ENCODE measurements at regions not wholly inside any gene's neighbourhood (a gene's known extent, or its start where the extent isn't known, plus 50 kb on each side); places are given as distances from the start of the nearest gene placed in this dataset.

DNA sequence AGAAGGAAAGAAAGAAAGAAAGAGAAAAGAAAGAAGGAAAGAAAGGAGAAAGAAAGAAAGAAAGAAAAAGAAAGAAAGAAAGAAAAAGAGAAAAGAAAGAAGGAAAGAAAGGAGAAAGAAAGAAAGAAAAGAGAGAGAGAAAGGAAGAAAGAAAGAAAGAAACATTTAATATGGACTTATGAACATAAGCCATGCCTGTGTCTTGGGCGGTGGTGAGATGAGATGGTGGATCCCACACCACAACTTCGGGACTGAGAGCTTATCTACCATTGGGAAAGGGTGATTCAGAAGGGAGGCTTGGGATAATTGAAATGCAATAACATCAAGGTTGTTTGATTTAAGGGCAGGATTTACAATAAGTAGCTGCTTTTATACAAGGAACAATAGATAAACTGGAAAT lies 843.9 kb upstream of the AUTS2 start:
- no peaks in the 10 kb centered on the region for H3K9me3 ChIP-seq (ENCODE audit: control insufficient read depth, insufficient read depth, low read length)
- H3K79me2 ChIP-seq (ENCODE audit: control insufficient read depth, low read length), result no peaks in the 10 kb centered on the region
- no peaks in the 10 kb centered on the region for H3K4me1 ChIP-seq (ENCODE audit: control insufficient read depth, low read length)
- no peak overlapping the region for H3K27ac ChIP-seq (ENCODE audit: low read depth, low read length)
- H3K9me2 ChIP-seq (replicated peaks; ENCODE audit: control insufficient read depth, low read length), result no peaks in the 10 kb centered on the region
- H3F3A ChIP-seq (ENCODE audit: control insufficient read depth, insufficient read depth), result no peaks in the 10 kb centered on the region
- no peaks in the 10 kb centered on the region for H3K27me3 ChIP-seq (ENCODE audit: control insufficient read depth, low read length)
- TF ChIP-seq EZH2phosphoT487 (IDR thresholded peaks at IDR 0.05; ENCODE audit: borderline replicate concordance, low read length) (no peak), CTCF (IDR thresholded peaks at IDR 0.05; ENCODE audit: low read depth, low read length, poor library complexity, severe bottlenecking) (no peak)
- no peak overlapping the region for H3K4me3 ChIP-seq (ENCODE audit: low read length)
- H3K36me3 ChIP-seq (ENCODE audit: control insufficient read depth, low read length), result no peaks in the 10 kb centered on the region
- H4K20me1 ChIP-seq (ENCODE audit: control insufficient read depth, insufficient read depth, low read depth, low read length), result no peaks in the 10 kb centered on the region
- no peak overlapping the region for H3K4me2 ChIP-seq (ENCODE audit: low read length)

- no peaks in the 10 kb centered on the region for H3K36me3 ChIP-seq (ENCODE audit: control insufficient read depth, low read length)
- H3F3A ChIP-seq (ENCODE audit: control insufficient read depth, insufficient read depth), result no peaks in the 10 kb centered on the region
- H3K4me3 ChIP-seq (ENCODE audit: low read length), result no peak overlapping the region
- no peak overlapping the region for H3K4me2 ChIP-seq (ENCODE audit: low read length)
- no peaks in the 10 kb centered on the region for H3K9me2 ChIP-seq (replicated peaks; ENCODE audit: control insufficient read depth, low read length)
- no peaks in the 10 kb centered on the region for H4K20me1 ChIP-seq (ENCODE audit: control insufficient read depth, insufficient read depth, low read depth, low read length)
- H3K27me3 ChIP-seq (ENCODE audit: control insufficient read depth, low read length), result no peaks in the 10 kb centered on the region
- no peaks in the 10 kb centered on the region for H3K79me2 ChIP-seq (ENCODE audit: control insufficient read depth, low read length)
- no peak overlapping the region for H3K27ac ChIP-seq (ENCODE audit: low read depth, low read length)
- no peaks in the 10 kb centered on the region for H3K4me1 ChIP-seq (ENCODE audit: control insufficient read depth, low read length)
- TF ChIP-seq EZH2phosphoT487 (IDR thresholded peaks at IDR 0.05; ENCODE audit: borderline replicate concordance, low read length) (no peak), CTCF (IDR thresholded peaks at IDR 0.05; ENCODE audit: low read depth, low read length, poor library complexity, severe bottlenecking) (no peak)
- no peaks in the 10 kb centered on the region for H3K9me3 ChIP-seq (ENCODE audit: control insufficient read depth, insufficient read depth, low read length)
These were observed 841.2 kb upstream of the AUTS2 start for GRCh38 chr7:68756986-68757495.

DNA sequence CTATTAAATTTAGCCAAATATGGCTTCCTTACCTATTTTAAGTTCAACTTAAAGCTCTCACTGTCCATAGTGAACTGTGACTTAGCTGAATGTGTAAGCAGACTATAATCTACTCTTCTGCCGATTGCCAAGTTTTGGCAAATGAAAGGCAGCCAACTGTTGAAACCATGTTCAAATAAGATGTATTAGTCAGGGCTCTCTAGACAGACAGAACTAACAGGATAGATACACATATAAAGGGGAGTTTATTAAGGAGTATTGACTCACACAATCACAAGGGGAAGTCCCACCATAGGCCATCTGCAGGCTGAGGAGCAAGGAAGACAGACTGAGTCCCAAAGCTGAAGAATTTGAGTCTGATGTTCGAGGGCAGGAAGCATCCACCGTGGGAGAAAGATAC lies 837.7 kb upstream of the AUTS2 start:
- Histone ChIP-seq H3K36me3 (ENCODE audit: control insufficient read depth, low read length) (no peaks in the 10 kb centered on the region), H3K9me2 (replicated peaks; ENCODE audit: control insufficient read depth, low read length) (no peaks in the 10 kb centered on the region), H4K20me1 (ENCODE audit: control insufficient read depth, insufficient read depth, low read depth, low read length) (no peaks in the 10 kb centered on the region), H3K4me3 (ENCODE audit: low read length) (no peak overlapping the region), H3K27me3 (ENCODE audit: control insufficient read depth, low read length) (no peaks in the 10 kb centered on the region), H3K9me3 (ENCODE audit: control insufficient read depth, insufficient read depth, low read length) (no peaks in the 10 kb centered on the region), H3K4me2 (ENCODE audit: low read length) (no peak overlapping the region), H3K27ac (ENCODE audit: low read depth, low read length) (no peak overlapping the region), H3K79me2 (ENCODE audit: control insufficient read depth, low read length) (no peaks in the 10 kb centered on the region), H3K4me1 (ENCODE audit: control insufficient read depth, low read length) (no peaks in the 10 kb centered on the region), H3F3A (ENCODE audit: control insufficient read depth, insufficient read depth) (no peaks in the 10 kb centered on the region)
- TF ChIP-seq CTCF (IDR thresholded peaks at IDR 0.05; ENCODE audit: low read depth, low read length, poor library complexity, severe bottlenecking) (no peak), EZH2phosphoT487 (IDR thresholded peaks at IDR 0.05; ENCODE audit: borderline replicate concordance, low read length) (no peak)

All from DOHH2 (cell line).